Uterus (tissue), 3 donors: ENCODE measurements at regions not wholly inside any gene's neighbourhood (a gene's known extent, or its start where the extent isn't known, plus 50 kb on each side); places are given as distances from the start of the nearest gene placed in this dataset.

Source experiments
- DNase-seq, 2 donors: peaks; one replicate each; pipeline ENCODE4 v3.0.0-alpha.2; 2019 to 2020
- H3K27ac ChIP-seq, 2 donors: fragments of 200-600 bp; sonication (generic); 1 replicate in 1 of 2; 2 replicates in 1 of 2; pipeline ENCODE4 v1.5.1; 2016 to 2018
- H3K27me3 ChIP-seq, 2 donors: fragments of 200-600 bp; sonication (generic); one replicate each; pipeline ENCODE4 v1.5.1; 2018 to 2019; ENCODE audit warnings: control low read depth in 1 of 2
- H3K36me3 ChIP-seq, 2 donors: fragments of 200-600 bp; sonication (generic); one replicate each; pipeline ENCODE4 v1.5.1; 2019; ENCODE audit warnings: control low read depth in 1 of 2
- H3K4me1 ChIP-seq, 2 donors: fragments of 200-600 bp; sonication (generic); one replicate each; pipeline ENCODE4 v1.5.1; 2018 to 2019; ENCODE audit warnings: control low read depth in 1 of 2
- H3K4me3 ChIP-seq, 2 donors: fragments of 200-600 bp; sonication (generic); 1 replicate in 1 of 2; 2 replicates in 1 of 2; pipeline ENCODE4 v1.5.1; 2018 to 2019; ENCODE audit warnings: mild to moderate bottlenecking in 1 of 2
- H3K9me3 ChIP-seq, 2 donors: fragments of 200-600 bp; sonication (generic); one replicate each; pipeline ENCODE4 v1.5.1; 2019; ENCODE audit warnings: control low read depth in 1 of 2
- CTCF ChIP-seq, 4 experiments: fragments of 200-600 bp in 2 of 4; fragments of 450-650 bp in 2 of 4; sonication (generic) in 2 of 4; IDR thresholded peaks; one replicate each; pipeline ENCODE4 v1.5.1; 2016 to 2019; ENCODE audit warnings: antibody characterized with exemption in 4 of 4, mild to moderate bottlenecking in 2 of 4, moderate library complexity in 1 of 4
- POLR2A ChIP-seq, 2 donors: fragments of 450-650 bp; IDR thresholded peaks; one replicate each; pipeline ENCODE4 v1.6.1; 2016; ENCODE audit warnings: antibody characterized with exemption in 2 of 2, mild to moderate bottlenecking in 1 of 2, moderate library complexity in 1 of 2
- intact Hi-C: fragments of 100-400 bp; cut with DNase I; formaldehyde crosslinking; loops from one replicate; pipeline ENCODE4 v1.15.1; 2023; ENCODE audit warnings: low total_unique reads
- donor health status: DM: yes; HTN: yes; CAD: no.

GRCh38 chr15:97085731-97086130 is 755.2 kb downstream of the NR2F2 start:
- DNase-seq, result no peak
- H3K4me1 ChIP-seq, result no peaks in the 10 kb centered on the region
- intact Hi-C loops, result no loop called here
- H3K27ac ChIP-seq, result no peak overlapping the region
- no peaks in the 10 kb centered on the region for H3K9me3 ChIP-seq
- TF ChIP-seq POLR2A (IDR thresholded peaks at IDR 0.05) (no peak), CTCF (IDR thresholded peaks at IDR 0.05) (no peak)
- H3K27me3 ChIP-seq, result no peaks in the 10 kb centered on the region
- H3K36me3 ChIP-seq, result no peaks in the 10 kb centered on the region
- no peak overlapping the region for H3K4me3 ChIP-seq

- intact Hi-C loops, result no loop called here
- no peak overlapping the region for H3K27ac ChIP-seq
- no peaks in the 10 kb centered on the region for H3K36me3 ChIP-seq
- H3K9me3 ChIP-seq, result no peaks in the 10 kb centered on the region
- H3K4me1 ChIP-seq, result no peaks in the 10 kb centered on the region
- H3K4me3 ChIP-seq, result no peak overlapping the region
- TF ChIP-seq CTCF (IDR thresholded peaks at IDR 0.05), result no peak
- no peak for TF ChIP-seq POLR2A (IDR thresholded peaks at IDR 0.05)
- H3K27me3 ChIP-seq, result no peaks in the 10 kb centered on the region
- no peak for DNase-seq
Observed at GRCh38 chr15:97087006-97087741, 756.7 kb downstream of the NR2F2 start.

GRCh38 chr15:97091093-97091492 is 760.6 kb downstream of the NR2F2 start:
- no peak overlapping the region for H3K27ac ChIP-seq
- H3K4me1 ChIP-seq, result no peaks in the 10 kb centered on the region
- H3K9me3 ChIP-seq, result no peaks in the 10 kb centered on the region
- H3K36me3 ChIP-seq, result no peaks in the 10 kb centered on the region
- TF ChIP-seq CTCF (IDR thresholded peaks at IDR 0.05) (no peak), POLR2A (IDR thresholded peaks at IDR 0.05) (no peak)
- intact Hi-C loops, result no loop called here
- no peak for DNase-seq
- H3K4me3 ChIP-seq, result no peak overlapping the region
- H3K27me3 ChIP-seq, result no peaks in the 10 kb centered on the region

- Histone ChIP-seq H3K9me3 (no peaks in the 10 kb centered on the region), H3K4me3 (no peak overlapping the region), H3K27me3 (no peaks in the 10 kb centered on the region), H3K27ac (no peak overlapping the region), H3K4me1 (no peaks in the 10 kb centered on the region), H3K36me3 (no peaks in the 10 kb centered on the region)
- intact Hi-C loops, result no loop called here
- TF ChIP-seq POLR2A (IDR thresholded peaks at IDR 0.05) (no peak), CTCF (IDR thresholded peaks at IDR 0.05) (no peak)
- DNase-seq, result no peak
Observed at GRCh38 chr15:97092656-97093055, 762.2 kb downstream of the NR2F2 start.

DNA sequence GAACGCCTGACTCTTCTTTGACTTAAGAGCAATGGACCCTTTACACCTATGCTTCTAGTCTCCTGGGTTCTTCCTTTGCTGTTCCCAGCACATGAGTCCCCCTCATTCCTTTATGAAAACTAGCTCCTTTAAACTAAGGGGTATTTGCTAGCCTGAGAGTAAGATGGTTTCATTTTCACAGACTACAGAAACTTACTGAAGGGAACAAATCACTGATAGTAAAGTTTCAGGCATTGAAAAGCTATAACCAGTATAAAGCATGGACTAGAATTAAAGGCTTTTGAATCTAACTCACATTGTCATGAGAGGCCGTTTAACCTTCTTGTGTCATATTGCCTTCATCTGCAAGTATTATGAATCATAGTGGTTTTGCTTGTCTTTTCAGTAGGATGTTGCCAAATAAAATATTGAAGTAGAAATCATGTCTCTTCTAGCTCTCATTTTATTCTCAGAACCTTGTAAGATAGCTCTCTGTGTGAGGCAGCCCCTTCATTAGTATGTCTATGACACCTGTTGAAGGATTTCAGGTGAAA is 765.9 kb downstream of the NR2F2 start:
- no peak for DNase-seq
- no peaks in the 10 kb centered on the region for H3K27me3 ChIP-seq
- no peak for TF ChIP-seq POLR2A (IDR thresholded peaks at IDR 0.05)
- TF ChIP-seq CTCF (IDR thresholded peaks at IDR 0.05), result no peak
- intact Hi-C loops, result no loop called here
- no peaks in the 10 kb centered on the region for H3K36me3 ChIP-seq
- H3K4me3 ChIP-seq, result no peak overlapping the region
- H3K4me1 ChIP-seq, result no peaks in the 10 kb centered on the region
- H3K9me3 ChIP-seq, result no peaks in the 10 kb centered on the region
- H3K27ac ChIP-seq, result no peak overlapping the region
